SW 1271 (cell line): ENCODE measurements at regions not wholly inside any gene's neighbourhood (a gene's known extent, or its start where the extent isn't known, plus 50 kb on each side); places are given as distances from the start of the nearest gene placed in this dataset.
"Not testable (repeated sequence)": the region's sequence is repeated elsewhere in the genome, so short reads cannot be mapped to it uniquely, and the experiment has no call there.

Source experiments
- DNase-seq, 2 experiments: peaks; one replicate each; lab custom pipeline; 2025; lab: John Stamatoyannopoulos, UW

DNA sequence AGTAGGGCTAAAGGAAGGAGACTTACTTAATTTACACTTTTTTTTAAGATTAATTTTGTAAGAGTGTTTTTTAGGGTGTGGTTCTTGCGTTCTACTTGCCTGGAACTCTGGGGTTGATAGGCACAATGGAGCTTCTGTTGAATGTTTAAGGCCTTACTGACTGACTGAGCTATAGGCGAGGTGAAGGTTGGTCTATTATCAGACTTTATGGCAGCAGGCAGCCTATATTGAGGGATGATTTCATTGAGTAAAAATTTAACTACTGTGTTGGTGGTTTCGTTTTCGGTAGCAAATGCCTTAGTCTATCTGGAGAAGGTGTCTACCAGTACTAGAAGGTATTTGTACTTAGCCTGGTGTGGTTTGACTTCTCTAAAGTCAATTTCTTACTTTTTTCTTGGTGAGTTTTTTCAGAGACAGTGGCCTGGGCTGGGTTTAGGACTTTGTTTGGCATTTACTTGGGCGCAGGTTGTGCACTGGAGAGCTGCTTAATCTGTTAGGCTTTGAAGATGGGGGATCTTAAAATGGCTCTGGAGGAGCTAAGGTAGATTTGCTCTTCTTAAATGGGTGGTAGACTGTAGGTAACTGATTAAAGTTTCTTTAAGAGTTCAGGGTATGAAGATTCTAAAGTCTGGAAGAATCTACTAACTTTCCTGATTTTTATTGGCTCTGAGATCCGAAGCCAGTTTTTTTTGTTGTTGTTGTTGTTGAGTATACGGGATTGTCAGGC is 164.5 kb upstream of the CCZ1B start:
- not testable (repeated sequence) for DNase-seq

DNA sequence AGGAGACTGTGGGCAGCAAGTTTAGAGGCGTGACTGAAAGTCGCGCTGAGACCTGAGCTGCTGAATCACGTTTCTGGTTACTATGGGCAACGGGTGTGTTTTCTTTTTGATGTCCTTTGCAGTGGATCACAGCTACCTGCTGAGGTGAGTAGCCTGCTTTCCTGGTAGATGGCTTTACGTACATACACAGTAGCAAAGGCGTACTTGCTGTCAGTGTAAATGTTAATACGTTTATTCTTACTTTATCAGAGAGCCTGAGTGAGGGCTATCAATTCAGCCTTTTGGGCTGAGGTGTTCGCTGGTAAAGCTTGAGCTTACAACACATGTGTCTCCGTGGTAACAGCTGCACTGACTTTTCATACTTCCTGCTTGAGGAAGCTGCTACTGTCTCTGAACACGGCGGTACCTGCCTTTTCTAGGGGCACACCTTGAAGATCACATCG is 165.1 kb upstream of the CCZ1B start:
- not testable (repeated sequence) for DNase-seq

DNA sequence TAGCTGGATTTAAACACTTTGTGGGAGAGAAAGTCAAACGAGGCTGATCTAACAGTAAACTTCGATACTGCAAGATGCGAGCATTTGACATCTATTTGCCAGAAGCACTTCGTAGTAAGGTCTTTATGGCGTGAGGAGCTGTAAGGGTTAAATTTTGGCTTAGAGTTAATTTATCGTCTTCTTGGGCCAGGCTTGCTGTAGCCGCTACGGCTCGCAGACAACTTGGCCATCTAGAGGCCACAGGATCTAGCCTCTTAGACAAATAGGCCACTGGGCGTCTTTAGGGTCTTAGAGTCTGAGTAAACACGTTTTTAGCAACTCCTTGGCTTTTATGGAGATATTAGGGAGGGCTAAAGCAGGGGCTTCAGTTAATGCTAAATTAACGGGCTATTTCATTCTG is 165.6 kb upstream of the CCZ1B start:
- not testable (repeated sequence) for DNase-seq

DNA sequence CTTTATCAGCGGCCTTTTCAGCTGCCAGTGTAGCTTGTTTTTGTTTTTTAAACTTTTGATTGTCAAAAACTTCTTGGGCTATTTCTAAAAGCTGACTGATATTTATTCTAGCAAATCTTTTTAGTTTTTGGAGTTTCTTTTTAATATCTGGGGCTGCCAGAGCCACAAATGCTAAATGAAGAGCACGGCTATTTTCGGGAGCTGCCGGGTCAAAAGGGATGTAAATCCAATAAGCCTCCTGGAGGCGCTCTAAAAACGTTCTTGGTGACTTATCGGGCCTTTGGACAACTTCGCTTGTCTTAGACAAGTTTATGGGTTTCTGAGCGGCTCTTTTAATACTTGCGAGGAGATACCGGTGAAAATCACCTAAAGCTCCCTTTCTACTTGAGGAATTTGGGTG is 166.1 kb upstream of the CCZ1B start:
- not testable (repeated sequence) for DNase-seq

DNA sequence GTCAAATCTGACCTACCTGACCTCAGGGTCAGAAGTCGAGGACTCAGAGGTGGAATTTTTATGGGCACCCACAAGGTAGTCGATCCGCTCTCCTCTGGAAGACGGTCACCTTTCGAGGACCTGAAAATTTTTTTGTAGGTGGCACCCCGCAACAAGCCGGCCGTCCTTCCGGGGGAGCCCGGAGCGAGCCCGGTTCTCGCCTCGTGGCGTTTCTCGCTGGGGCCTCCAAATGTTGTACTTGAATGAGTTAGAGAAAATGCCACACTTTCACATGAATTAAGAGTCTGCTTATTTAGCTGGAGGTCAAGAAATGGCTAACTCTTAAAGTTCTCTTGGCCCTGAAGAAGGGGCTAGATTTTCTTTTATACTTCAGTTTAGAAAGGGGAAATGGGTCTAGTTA is 169.0 kb upstream of the CCZ1B start:
- DNase-seq: not testable (repeated sequence)

DNA sequence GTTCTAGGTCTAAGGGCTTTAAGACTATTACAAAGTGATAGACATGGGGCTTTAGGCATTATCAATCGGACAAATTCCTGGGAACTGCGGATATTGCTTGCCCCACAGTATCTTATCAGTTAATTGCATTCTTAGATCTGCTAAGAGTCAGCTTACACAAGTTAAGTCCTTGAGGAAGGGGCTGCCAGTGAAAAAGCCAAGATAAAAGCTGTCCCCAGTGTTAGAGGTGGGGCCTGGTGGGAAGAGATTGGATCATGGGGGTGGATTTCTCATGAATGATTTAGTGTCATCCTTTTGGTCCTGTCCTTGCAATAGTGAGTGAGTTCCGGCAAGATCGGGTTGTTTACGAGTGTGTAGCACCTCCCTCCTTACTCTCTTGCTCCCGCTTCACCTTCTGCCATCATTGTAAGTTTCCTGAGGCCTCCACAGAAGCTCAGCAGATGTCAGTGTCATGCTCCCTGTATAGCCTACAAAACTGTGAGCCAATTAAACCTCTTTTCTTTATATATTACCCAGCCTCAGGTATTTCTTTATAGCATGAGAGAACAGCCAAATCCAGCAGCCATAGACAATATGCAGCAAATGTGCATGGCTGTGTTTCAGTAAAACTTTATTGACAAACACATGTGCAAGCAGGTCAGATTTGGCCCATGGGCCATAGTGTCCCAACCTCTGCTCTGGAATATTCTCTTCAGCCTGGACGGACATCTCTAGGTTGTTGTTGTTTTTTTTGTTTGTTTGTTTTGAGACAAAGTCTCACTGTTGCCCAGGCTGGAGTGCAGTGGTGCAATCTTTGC is 169.6 kb upstream of the CCZ1B start:
- not testable (repeated sequence) for DNase-seq

DNA sequence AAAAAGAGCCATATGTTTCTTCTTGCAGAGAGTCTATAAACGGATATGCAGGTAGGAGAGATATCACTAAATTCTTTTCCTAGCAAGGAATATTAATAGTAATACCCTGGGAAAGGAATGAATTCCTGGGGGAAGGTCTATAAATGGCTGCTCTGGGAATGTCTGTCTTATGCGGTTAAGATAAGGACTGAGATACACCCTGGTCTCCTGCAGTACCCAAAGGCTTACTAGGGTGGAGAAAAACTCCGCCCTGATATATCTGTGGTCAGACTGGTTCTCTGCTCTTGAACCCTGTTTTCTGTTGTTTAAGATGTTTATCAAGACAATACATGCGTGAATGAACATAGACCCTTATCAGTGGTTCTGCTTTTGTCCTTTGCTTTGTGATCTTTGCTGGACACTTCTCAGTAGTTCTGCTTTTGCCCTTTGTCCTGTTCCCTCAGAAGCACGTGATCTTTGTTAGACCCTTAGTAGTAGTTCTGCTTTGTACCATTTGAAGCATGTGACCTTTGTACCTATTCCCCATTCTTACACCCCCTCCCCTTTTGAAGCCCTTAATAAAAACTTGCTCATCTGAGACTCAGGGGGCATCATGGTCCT is 173.1 kb upstream of the CCZ1B start:
- not testable (repeated sequence) for DNase-seq

DNA sequence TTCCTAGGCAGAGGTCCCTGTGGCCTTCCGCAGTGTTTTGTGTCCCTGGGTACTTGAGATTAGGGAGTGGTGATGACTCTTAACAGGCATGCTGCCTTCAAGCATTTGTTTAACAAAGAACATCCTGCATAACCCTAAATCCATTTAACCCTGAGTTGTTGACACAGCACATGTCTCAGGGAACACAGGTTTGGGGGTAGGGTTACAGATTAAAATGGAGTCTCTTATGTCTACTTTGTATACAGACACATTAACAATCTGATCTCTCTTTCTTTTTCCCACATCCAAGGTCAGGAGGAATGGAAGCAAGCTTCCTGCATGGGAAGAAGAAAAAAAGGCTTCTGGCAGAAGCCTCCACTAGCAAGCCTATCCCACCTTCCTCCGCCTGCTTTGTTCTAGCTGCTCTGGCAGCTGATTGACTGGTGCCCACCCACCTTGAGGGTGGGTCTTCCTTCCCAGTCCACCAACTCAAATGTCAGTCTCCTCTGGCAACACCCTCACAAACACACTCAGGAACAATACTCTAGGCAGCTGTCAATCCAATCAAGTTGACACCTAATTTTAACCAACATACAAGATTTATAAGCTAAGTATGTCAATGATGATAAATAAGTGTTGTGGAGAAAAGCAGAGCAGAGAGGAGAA is 176.5 kb upstream of the CCZ1B start:
- DNase-seq: no peak

DNA sequence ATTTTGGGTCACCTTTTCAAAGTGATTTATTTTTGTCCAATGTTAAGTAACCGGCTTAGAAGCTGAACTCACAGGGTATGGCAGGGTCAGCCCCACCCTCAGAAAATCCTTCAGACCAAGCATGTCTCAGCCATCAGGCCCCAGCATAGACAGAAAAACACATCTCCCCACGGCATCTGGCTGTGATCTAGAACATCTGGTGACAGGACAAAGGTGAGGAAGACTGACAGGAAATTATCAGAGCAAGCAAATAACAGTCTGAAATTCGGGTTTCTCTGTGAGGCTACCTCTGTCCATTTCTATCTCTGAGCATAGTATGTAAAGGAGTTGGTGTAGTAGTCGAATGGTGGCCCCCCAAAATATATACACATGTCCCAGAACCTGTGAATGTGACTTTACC is 177.0 kb upstream of the C1GALT1 start:
- no peak for DNase-seq

DNA sequence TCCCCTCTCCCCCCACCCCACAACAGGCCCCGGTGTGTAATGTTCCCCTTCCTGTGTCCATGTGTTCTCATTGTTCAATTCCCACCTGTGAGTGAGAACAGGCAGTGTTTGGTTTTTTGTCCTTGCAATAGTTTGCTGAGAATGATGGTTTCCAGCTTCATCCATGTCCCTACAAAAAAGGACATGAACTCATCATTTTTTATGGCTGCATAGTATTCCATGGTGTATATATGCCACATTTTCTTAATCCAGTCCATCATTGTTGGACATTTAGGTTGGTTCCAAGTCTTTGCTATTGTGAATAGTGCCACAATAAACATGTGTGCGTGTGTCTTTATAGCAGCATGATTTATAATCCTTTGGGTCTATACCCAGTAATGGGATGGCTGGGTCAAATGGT is 176.4 kb upstream of the C1GALT1 start:
- DNase-seq: not testable (repeated sequence)

DNA sequence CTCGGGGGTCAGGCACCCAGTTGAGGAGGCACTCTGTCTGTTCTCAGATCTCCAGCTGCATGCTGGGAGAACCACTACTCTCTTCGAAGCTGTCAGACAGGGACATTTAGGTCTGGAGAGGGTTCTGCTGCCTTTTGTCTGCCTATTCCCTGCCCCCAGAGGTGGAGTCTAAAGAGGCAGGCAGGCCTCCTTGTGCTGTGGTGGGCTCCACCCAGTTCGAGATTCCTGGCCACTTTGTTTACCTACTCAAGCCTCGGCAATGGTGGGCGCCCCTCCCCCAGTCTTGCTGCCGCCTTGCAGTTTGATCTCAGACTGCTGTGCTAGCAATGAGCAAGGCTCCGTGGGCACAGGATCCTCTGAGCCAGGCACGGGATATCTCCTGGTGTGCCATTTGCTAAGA is 171.1 kb upstream of the C1GALT1 start:
- not testable (repeated sequence) for DNase-seq

DNA sequence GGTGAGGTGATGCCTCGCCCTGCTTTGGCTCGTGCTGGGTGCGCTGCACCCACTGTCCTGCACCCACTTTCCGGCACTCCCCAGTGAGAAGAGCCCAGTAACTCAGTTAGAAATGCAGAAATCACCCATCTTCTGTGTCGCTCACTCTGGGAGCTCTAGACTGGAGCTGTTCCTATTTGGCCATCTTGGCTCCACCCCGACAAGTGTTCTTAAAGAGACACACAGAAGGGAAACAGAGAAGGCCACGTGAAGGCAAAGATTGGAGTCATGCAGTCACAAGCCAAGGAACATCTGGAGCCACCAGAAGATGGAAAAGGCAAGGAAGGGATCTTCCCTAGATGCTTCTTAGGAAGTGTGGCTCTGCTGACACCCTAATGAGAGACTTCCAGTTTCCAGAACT is 170.6 kb upstream of the C1GALT1 start:
- DNase-seq: not testable (repeated sequence)

DNA sequence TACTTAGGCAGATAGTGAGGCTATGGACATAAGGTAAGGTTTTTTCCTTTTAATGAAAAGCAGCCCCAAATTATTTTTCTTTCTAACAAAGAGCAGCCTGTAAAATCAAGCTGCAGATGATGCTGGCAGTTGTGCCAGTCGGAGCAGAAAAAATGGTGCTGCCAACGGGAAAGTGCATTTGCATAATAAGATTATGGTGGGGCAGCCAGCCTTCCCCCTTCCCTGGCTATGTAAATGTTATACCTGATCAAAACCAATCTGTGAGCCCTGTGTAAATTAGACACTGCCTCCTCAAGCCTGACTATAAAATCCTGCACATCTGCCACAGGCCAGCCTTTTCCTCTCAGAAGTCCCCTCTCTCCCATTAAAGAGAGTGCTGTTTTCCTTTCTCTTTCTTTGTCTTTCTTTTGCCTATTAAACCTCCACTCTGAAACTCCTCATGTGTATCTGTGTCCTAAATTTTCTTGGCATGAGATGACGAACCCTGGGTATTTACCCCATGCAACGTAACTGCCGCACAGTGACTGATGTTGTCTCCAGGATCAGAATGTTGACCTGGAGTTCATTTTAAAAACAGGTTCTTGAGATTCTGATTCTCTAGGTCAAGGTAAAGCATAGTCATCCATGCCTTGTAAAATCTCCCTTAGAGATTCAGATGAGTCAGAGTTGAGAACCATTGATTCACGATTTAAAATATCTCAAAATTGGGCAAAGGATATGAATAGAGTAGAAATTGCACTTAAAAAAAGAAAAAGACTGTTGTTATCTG is 167.3 kb upstream of the C1GALT1 start:
- no peak for DNase-seq

DNA sequence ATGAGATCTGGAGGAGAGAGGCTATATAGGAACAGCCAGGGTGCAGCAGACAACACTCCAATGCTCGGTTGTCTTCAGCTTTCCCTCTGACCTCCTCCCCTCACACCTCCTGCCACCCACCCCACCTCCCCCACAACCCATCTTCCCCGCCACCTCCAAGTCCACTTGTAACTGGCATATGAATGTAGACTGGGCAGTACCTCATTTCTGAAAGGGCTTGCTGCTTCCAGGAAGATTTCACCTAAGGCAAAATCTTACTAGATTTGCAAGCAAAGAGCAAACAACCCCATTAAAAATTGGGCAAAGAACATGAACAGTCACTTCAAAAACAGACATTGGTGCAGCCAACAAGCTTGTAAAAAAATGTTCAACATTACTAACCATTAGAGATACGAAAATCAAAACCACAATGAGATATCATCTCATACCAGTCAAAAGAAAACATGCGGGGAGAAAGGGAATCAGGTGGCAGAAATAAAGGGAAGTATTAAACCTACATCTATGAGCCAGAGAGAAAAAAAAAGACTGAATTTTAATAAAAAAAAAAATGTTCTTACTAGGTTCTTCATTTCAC is 164.6 kb upstream of the C1GALT1 start:
- DNase-seq: no peak

DNA sequence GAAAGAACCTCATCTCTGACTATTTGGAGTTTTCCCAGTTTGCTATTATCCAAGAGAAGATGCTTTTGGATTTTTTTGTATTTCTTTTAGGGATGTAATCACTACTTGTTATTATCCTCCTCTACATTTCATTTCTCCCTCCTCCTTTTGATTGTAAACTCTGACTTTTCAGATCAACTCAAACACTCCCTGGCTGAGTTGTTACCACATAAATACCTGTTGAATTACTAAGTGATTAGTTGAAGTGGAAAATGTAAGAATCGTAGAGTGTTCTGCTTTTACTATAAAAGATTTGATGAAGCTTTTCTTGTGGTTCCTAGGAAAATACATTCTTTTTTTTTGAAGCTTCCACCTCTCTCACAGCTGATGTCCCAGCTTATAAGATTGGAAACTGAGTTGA is 164.1 kb upstream of the C1GALT1 start:
- no peak for DNase-seq

DNA sequence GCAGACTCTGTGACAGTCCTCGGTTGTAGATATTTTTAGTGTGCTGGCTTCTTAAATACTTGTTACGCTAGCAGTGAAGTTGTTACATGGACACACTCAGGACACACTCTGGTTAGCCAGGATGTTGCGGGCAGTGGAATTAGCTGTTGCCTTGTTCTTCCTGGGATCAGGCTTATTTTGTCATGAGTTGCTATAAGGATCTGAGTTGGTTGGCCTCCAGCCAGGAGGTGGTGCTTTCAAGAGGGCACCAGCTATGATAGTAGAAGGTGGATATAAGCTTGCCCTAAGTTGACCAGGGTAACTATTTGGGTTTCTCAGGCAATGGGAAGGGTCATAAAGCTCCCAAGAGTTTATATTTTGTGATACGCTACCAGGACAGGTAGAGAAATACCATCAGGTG is 150.1 kb upstream of the C1GALT1 start:
- DNase-seq: no peak

DNA sequence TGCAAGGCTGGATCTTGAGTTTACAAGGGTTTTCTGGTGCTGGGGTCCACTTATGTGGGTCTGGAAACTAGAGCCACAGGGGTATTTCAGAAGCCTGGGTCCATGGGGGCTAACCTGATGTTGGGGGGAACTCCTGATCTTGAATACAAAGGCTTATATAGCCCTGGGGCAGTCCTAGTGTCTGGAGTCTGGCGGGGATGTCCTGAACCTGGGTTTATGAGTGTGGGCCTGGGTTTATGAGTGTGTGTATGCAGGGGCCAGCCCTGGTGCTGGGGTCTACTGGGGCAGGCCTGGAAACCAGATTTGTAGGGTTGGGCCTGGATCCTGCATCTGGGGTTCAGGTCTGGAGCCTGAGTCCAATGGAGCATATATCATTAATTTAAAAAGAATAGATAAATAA is 146.5 kb upstream of the C1GALT1 start:
- no peak for DNase-seq

DNA sequence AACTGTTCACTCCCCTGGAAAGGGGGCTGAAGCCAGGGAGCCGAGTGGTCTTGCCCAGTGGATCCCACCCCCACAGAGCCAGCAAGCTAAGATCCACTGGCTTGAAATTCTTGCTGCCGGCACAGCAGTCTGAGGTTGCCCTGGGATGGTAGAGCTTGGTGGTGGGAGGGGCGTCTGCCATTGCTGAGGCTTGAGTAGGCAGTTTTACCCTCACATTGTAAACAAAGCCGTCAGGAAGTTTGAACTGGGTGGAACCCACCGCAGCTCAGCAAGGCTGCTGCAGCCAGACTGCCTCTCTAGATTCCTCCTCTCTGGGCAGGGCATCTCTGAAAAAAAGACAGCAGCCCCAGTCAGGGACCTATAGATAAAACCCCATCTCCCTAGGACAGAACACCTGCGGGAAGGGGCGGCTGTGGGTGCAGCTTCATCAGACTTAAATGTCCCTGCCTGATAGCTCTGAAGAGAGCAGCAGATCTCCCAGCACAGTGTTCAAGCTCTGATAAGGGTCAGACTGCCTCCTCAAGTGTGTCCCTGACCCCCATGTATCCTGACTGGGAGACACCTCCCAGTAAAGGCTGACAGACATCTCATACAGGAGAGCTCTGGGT is 140.0 kb upstream of the C1GALT1 start:
- DNase-seq: not testable (repeated sequence)

DNA sequence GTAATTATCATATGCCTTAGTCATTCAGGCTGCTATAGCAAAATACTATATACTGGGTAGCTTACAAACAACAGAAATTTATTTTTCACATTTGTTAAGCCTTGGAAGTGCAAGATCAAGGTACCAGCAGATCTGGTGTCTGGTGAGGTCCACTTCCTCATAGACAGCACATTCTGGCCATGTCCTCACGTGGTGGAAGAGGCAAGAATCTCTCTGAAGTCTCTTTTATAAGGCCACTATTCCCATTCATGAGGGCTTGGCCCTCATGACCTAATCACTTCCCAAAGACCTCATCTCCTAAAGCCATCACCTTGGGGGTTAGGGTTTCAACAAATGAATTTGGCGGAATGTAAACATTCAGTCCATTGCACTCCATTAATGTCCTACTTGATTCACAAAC is 137.5 kb upstream of the C1GALT1 start:
- DNase-seq: no peak

DNA sequence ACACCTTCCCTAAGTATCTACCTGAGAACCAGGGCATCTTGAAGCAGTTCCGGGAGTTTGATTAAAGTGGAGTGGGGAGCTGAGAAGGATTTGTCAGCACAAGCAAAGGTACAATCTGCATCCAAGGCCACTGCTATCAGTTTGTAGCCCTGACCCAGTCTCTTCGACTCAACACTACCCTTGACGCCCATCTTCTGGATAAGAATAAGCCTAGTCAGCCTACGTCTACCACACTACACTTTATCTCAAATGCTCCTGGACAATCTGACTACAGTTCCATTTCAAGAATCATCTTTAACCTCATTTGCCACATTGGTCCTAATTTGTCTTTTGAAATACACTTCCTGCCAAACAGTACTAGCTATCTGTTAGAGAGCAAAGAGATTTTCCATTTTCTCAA is 134.1 kb upstream of the C1GALT1 start:
- DNase-seq: no peak
